ENCODE measurements at regions not wholly inside any gene's neighbourhood (a gene's known extent, or its start where the extent isn't known, plus 50 kb on each side); places are given as distances from the start of the nearest gene placed in this dataset.

GRCh38 chr7:67762516-67762915 lies 765.9 kb downstream of the TYW1 start:
- TF ChIP-seq POLR2A (IDR thresholded peaks at IDR 0.05) (no peak), CTCF (IDR thresholded peaks at IDR 0.05 in 4 of 5, conservative IDR thresholded peaks at IDR 0.05 in 1 of 5) (no peak)

Data from gastrocnemius medialis (tissue), 4 donors.